ENCODE measurements at regions not wholly inside any gene's neighbourhood (a gene's known extent, or its start where the extent isn't known, plus 50 kb on each side); places are given as distances from the start of the nearest gene placed in this dataset.

DNA sequence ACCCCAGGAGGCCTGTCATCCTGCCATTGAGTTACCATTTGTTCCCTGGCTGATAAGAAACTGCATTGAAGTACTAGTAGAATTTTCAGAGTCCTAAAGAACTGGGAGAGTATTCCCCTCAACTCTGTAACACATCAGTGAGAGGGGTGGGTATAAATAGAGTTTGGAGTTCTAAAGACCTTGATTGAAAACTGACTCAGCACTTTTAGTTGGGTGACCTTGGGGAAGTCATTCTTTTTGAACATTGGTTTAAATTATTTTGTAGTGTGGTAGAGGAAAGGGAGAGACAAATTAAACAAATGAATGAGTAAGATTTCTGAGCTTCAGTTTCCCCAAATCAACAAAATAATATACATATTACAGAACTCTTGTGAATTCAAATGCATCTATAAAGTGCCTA lies 344.5 kb upstream of the THBS1 start:
- H3K4me3 ChIP-seq (ENCODE audit: low read length) = no peak overlapping the region
- no peak for TF ChIP-seq ZNF274 (IDR thresholded peaks at IDR 0.05; ENCODE audit: low read depth, low read length)

DNA sequence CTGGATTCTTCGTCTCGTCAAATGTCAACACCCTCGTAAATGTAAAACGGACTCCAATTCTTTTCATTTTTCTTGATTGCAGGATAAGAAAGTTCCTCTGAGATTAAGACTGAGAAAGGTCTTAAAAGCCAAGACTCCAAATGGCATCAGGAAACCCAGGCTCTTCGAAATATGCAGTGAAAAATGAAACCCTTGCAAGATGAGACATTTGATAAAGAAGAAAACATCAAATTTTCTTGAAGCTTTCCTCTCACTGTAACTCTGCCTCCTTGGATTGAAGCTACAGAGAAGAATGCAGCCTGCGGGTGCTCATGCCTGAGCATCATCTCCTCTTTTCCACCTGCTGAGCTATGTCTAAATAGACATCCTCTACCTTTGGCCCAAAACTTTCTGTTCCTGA lies 342.4 kb upstream of the THBS1 start:
- TF ChIP-seq ZNF274 (IDR thresholded peaks at IDR 0.05; ENCODE audit: low read depth, low read length) = no peak
- no peak overlapping the region for H3K4me3 ChIP-seq (ENCODE audit: low read length)

DNA sequence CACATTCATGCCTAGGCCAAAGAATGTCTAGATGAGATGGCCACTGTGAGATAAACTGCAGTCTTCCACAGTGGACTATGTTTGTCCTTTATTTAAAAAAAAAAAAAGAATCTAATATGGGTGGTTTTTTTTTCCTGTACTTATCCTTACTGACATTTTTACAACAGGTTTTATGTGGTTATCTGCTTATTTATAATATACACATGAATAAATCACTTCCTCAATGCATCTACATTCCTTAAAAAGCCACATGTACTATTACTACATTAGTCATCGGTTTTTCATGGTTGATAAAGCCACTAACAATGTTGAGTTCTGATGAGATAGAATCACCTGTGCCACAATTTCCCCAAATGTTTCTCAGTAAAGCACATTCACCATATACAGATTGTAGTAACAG lies 341.3 kb upstream of the THBS1 start:
- no peak overlapping the region for H3K4me3 ChIP-seq (ENCODE audit: low read length)
- TF ChIP-seq ZNF274 (IDR thresholded peaks at IDR 0.05; ENCODE audit: low read depth, low read length) = no peak

DNA sequence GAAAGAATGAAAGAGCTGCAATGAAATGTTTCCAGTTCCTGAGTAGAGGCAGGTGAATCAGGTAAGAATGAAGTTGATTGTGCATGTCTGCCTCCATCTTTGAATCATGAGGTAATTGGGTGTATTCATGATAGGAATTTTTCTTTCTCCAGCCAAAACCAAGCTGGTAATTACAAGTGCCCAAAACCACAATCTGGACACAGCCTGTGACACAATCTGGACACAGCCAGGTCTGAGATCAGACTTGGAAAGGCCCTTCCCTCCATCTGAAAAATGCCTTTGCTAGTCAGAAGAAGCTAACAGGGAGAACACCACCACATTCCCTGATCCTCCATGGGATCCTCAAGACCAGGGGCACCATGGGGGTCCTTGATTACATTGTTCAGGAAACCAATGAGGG lies 338.5 kb upstream of the THBS1 start:
- no peak for TF ChIP-seq ZNF274 (IDR thresholded peaks at IDR 0.05; ENCODE audit: low read depth, low read length)
- H3K4me3 ChIP-seq (ENCODE audit: low read length) = no peak overlapping the region

GRCh38 chr15:39243396-39243795 lies 337.5 kb upstream of the THBS1 start:
- TF ChIP-seq ZNF274 (IDR thresholded peaks at IDR 0.05; ENCODE audit: low read depth, low read length) = no peak
- no peak overlapping the region for H3K4me3 ChIP-seq (ENCODE audit: low read length)

DNA sequence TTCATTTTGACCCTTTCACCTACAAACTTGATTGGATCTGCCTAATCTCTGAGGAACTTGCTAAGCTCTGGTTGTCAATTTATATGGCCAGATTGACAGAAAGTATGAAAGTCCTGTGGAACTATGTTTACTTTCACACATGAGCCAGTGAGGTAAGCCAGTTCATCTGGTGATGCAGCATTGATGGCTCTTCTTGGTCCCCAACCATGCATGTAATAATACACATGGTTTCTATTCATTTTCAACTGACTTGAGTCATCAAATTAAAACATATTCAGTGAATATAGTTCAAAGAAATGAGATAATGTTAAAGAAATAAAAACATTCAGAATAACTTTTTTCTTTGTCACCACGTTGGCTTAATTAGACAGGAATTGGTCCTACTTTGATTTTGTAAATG lies 336.1 kb upstream of the THBS1 start:
- no peak overlapping the region for H3K4me3 ChIP-seq (ENCODE audit: low read length)
- TF ChIP-seq ZNF274 (IDR thresholded peaks at IDR 0.05; ENCODE audit: low read depth, low read length) = no peak

- no peak overlapping the region for H3K4me3 ChIP-seq (ENCODE audit: low read length)
- TF ChIP-seq ZNF274 (IDR thresholded peaks at IDR 0.05; ENCODE audit: low read depth, low read length) = no peak
Observed at GRCh38 chr15:39246523-39246922, 334.4 kb upstream of the THBS1 start.

GRCh38 chr15:39247574-39247973 lies 333.3 kb upstream of the THBS1 start:
- no peak for TF ChIP-seq ZNF274 (IDR thresholded peaks at IDR 0.05; ENCODE audit: low read depth, low read length)
- H3K4me3 ChIP-seq (ENCODE audit: low read length) = no peak overlapping the region

- no peak for TF ChIP-seq ZNF274 (IDR thresholded peaks at IDR 0.05; ENCODE audit: low read depth, low read length)
Observed at GRCh38 chr15:39248204-39248603, 332.7 kb upstream of the THBS1 start.

GRCh38 chr15:39250001-39250400 lies 330.9 kb upstream of the THBS1 start:
- no peak overlapping the region for H3K4me3 ChIP-seq (ENCODE audit: low read length)
- no peak for TF ChIP-seq ZNF274 (IDR thresholded peaks at IDR 0.05; ENCODE audit: low read depth, low read length)

More at GRCh38 chr15:39248204-39248603, 332.7 kb upstream of the THBS1 start:
- H3K4me3 ChIP-seq (ENCODE audit: low read length) = no peak overlapping the region

GRCh38 chr15:39250460-39251186 lies 330.3 kb upstream of the THBS1 start:
- no peak for TF ChIP-seq ZNF274 (IDR thresholded peaks at IDR 0.05; ENCODE audit: low read depth, low read length)
- H3K4me3 ChIP-seq (ENCODE audit: low read length) = no peak overlapping the region

DNA sequence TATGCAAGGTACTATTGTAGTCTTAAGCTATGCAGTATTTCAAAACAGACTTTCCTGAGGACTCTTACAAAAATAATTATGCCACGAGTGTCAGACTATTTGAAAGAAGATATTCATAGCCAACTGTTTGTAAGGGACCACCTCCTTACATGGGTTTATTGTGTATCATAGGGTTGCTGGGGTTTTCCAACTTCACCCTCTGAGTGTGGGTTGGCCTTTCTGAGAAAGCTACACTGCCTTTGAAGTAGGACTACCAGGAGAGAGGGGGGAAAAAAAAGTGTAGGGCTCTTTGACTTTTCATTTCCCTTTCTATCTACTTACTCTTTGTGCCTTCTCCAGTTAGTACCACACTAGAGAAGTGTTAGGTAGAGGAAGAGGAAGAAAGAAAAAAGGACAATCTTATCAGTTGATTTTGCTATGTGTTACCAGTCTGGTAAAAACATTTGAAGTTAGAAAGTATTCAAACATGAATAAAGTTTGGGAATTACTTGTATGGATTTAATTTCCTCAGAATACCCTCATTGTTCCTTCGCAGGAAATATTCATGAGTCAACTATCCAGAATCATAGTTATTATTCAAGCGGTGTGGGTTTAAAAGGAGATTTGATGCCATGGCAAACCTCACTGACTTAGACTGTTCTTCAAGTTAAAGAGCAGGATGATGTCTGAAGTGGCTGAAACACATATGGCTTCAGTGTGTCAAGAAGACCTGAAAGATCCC lies 329.3 kb upstream of the THBS1 start:
- H3K4me3 ChIP-seq (ENCODE audit: low read length) = no peak overlapping the region
- no peak for TF ChIP-seq ZNF274 (IDR thresholded peaks at IDR 0.05; ENCODE audit: low read depth, low read length)

- TF ChIP-seq ZNF274 (IDR thresholded peaks at IDR 0.05; ENCODE audit: low read depth, low read length) = no peak
- H3K4me3 ChIP-seq (ENCODE audit: low read length) = no peak overlapping the region
Observed at GRCh38 chr15:39252134-39252470, 328.8 kb upstream of the THBS1 start.

DNA sequence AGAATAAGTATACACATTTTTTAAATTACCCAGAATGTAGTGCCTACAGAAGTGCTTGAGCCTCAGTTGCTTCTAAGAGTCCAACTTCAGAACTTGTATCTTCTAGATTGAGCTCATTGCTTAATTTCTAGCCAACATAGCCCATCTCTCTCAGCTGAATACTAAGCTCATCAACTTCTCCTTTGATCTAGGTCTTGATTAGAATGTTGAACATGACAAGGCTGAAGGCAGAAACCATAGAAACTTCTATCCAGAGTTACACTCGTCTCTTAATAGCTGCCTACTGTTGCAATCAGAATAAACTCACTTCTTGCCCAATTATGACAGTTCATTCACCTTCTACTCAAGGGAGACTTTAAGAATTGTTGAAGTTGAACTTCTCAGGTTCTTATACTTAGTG lies 327.3 kb upstream of the THBS1 start:
- TF ChIP-seq ZNF274 (IDR thresholded peaks at IDR 0.05; ENCODE audit: low read depth, low read length) = no peak

DNA sequence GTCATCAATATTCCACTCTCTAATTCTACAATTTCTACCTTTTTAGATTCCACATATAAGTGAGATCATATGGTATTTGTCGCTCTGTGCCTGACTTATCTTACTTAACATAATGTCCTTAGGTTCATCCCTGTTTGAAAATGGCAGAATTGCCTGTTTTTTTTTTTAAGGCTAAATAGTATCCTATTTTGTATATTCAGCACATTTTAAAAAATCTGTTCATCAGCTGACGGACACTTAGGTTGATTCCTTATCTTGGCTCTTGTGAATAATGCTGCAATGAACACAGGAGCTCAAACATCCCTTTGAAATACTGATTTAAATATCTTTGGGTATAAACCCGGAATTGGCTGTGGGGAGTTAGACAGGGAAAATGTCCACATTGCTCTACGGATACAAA lies 326.7 kb upstream of the THBS1 start:
- no peak overlapping the region for H3K4me3 ChIP-seq (ENCODE audit: low read length)

More for the DNA sequence above, 327.3 kb upstream of the THBS1 start:
- no peak overlapping the region for H3K4me3 ChIP-seq (ENCODE audit: low read length)

More for the DNA sequence above, 326.7 kb upstream of the THBS1 start:
- TF ChIP-seq ZNF274 (IDR thresholded peaks at IDR 0.05; ENCODE audit: low read depth, low read length) = no peak
